Peyer's patch (tissue), 4 donors: ENCODE measurements at regions not wholly inside any gene's neighbourhood (a gene's known extent, or its start where the extent isn't known, plus 50 kb on each side); places are given as distances from the start of the nearest gene placed in this dataset.

Experiments used
- POLR2A ChIP-seq, 2 donors: fragments of 450-650 bp; IDR thresholded peaks; one replicate each; pipeline ENCODE4 v1.5.1; 2017; ENCODE audit warnings: antibody characterized with exemption in 2 of 2, mild to moderate bottlenecking in 2 of 2, moderate library complexity in 2 of 2
- TF ChIP-seq, protein P1 (sequence below), 6 experiments: fragments of 450-650 bp in 4 of 6; fragments of 200-600 bp in 2 of 6; sonication (generic) in 1 of 6; IDR thresholded peaks; one replicate each; pipeline ENCODE4 v1.5.1; 2017 to 2019; ENCODE audit warnings: antibody characterized with exemption in 6 of 6, mild to moderate bottlenecking in 3 of 6, moderate library complexity in 1 of 6

DNA sequence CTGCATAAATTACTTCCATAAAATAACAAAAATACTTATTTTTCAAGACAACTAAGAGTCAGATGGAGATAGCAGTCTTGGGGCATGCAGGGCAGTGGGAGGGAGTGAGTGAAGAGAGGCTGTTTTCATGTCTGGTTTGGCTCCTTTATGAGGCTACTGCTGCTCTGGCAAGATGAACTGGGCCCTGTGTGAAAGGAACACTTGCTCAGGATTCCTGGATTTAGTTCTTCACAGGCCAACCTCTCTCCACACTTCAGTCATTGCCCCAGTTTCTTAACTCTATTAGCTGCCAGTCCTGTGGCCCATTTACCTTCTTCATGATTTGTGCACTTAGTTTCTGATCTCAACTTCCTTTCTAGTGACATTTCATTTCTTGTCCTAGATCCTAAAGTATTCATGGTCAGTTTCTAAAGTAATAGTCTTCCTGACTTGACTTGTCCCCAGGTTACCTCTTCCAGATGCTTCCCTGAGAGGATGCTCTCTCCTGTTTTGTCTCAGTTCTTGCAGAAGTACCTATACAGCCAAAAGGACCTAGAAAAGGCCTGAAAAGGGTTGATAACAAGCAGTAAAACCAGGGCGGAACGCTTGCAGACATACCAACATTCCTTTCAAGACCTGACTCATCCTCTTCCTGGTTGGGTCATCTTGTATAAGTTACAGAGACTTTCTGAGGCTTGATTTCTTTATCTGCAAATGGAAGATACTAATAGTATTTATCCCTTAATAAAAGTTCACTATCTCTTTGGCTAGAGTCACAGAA lies 77.0 kb upstream of the ZFAND5 start:
- TF ChIP-seq, protein P1, sequence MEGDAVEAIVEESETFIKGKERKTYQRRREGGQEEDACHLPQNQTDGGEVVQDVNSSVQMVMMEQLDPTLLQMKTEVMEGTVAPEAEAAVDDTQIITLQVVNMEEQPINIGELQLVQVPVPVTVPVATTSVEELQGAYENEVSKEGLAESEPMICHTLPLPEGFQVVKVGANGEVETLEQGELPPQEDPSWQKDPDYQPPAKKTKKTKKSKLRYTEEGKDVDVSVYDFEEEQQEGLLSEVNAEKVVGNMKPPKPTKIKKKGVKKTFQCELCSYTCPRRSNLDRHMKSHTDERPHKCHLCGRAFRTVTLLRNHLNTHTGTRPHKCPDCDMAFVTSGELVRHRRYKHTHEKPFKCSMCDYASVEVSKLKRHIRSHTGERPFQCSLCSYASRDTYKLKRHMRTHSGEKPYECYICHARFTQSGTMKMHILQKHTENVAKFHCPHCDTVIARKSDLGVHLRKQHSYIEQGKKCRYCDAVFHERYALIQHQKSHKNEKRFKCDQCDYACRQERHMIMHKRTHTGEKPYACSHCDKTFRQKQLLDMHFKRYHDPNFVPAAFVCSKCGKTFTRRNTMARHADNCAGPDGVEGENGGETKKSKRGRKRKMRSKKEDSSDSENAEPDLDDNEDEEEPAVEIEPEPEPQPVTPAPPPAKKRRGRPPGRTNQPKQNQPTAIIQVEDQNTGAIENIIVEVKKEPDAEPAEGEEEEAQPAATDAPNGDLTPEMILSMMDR (IDR thresholded peaks at IDR 0.05) = no peak
- TF ChIP-seq POLR2A (IDR thresholded peaks at IDR 0.05) = no peak
